Right atrium auricular region (tissue), 2 donors: ENCODE measurements at regions not wholly inside any gene's neighbourhood (a gene's known extent, or its start where the extent isn't known, plus 50 kb on each side); places are given as distances from the start of the nearest gene placed in this dataset.

Experiments
- DNase-seq: peaks from one replicate; pipeline ENCODE4 v3.0.0-alpha.2; 2019; ENCODE audit warnings: low spot score
- H3K27ac ChIP-seq, 2 donors: fragments of 200-600 bp; sonication (generic); 1 replicate in 1 of 2; 2 replicates in 1 of 2; pipeline ENCODE4 v1.5.1; 2016 to 2019
- H3K27me3 ChIP-seq, 2 donors: fragments of 200-600 bp; sonication (generic); one replicate each; pipeline versions ENCODE4 v1.5.1 to v1.6.0; 2017 to 2019
- H3K36me3 ChIP-seq: fragments of 200-600 bp; sonication (generic); one replicate; pipeline ENCODE4 v1.5.1; 2016
- H3K4me1 ChIP-seq, 2 donors: fragments of 200-600 bp; sonication (generic); one replicate each; pipeline versions ENCODE4 v1.5.1 to v1.6.0; 2017 to 2019
- H3K4me3 ChIP-seq, 2 donors: fragments of 200-600 bp; sonication (generic); 1 replicate in 1 of 2; 2 replicates in 1 of 2; pipeline ENCODE4 v1.5.1; 2017 to 2019; ENCODE audit warnings: mild to moderate bottlenecking in 1 of 2, moderate library complexity in 1 of 2
- H3K9me3 ChIP-seq, 2 donors: fragments of 200-600 bp; sonication (generic); one replicate each; pipeline ENCODE4 v1.5.1; 2019
- TF ChIP-seq, protein P1 (sequence below), 2 donors: fragments of 200-600 bp; sonication (generic); IDR thresholded peaks; one replicate each; pipeline ENCODE4 v1.5.1; 2019; ENCODE audit warnings: antibody characterized with exemption in 2 of 2

GRCh38 chr9:115997923-115998322, 155.7 kb upstream of the PAPPA start:
- TF ChIP-seq, protein P1, sequence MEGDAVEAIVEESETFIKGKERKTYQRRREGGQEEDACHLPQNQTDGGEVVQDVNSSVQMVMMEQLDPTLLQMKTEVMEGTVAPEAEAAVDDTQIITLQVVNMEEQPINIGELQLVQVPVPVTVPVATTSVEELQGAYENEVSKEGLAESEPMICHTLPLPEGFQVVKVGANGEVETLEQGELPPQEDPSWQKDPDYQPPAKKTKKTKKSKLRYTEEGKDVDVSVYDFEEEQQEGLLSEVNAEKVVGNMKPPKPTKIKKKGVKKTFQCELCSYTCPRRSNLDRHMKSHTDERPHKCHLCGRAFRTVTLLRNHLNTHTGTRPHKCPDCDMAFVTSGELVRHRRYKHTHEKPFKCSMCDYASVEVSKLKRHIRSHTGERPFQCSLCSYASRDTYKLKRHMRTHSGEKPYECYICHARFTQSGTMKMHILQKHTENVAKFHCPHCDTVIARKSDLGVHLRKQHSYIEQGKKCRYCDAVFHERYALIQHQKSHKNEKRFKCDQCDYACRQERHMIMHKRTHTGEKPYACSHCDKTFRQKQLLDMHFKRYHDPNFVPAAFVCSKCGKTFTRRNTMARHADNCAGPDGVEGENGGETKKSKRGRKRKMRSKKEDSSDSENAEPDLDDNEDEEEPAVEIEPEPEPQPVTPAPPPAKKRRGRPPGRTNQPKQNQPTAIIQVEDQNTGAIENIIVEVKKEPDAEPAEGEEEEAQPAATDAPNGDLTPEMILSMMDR (IDR thresholded peaks at IDR 0.05) = no peak
- Histone ChIP-seq H3K27me3 (no peaks in the 10 kb centered on the region), H3K4me1 (no peaks in the 10 kb centered on the region), H3K36me3 (no peaks in the 10 kb centered on the region), H3K27ac (no peak overlapping the region), H3K4me3 (no peak overlapping the region), H3K9me3 (no peaks in the 10 kb centered on the region)
- DNase-seq = no peak

DNA sequence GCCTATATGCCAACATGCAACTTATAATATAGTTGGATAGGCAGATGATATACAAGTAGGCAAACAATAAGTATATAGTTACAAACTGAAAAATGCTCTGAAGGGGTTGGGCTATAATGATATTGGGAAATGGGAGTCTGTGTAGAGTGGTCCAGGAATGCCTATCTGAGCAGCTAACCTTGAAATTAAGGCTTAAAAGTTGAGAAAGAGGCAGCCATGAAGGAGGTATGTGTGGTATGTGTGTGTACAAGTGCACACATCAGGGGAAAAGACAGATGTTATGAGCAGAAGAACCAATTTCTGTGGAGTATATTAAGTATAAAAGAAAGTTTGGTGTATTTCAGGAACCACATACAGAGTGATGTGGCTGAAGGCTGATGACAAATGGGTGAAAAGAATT, 154.9 kb upstream of the PAPPA start:
- DNase-seq = no peak
- H3K9me3 ChIP-seq = no peaks in the 10 kb centered on the region
- TF ChIP-seq, protein P1 (IDR thresholded peaks at IDR 0.05) = no peak
- H3K4me3 ChIP-seq = no peak overlapping the region
- H3K4me1 ChIP-seq = no peaks in the 10 kb centered on the region
- no peak overlapping the region for H3K27ac ChIP-seq
- H3K36me3 ChIP-seq = no peaks in the 10 kb centered on the region
- no peaks in the 10 kb centered on the region for H3K27me3 ChIP-seq

DNA sequence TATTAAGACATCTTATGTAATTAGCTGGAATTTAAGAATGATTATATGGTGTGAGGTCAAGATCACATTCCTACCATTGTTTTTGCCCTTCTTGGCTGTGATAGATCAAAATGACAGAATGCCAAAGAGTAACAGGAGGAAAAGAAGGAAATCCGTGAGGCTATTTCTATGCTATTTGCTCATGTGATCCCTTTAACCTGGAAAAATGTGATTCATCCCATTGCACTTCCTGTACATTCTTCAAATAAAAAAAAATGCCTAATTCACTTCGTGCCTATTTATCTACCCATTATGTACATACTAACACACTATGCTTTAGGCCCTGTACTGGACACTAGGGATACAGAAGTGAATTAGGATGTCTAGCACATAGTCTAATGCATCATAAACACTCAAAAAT, 154.1 kb upstream of the PAPPA start:
- Histone ChIP-seq H3K4me1 (no peaks in the 10 kb centered on the region), H3K27ac (no peak overlapping the region), H3K4me3 (no peak overlapping the region), H3K27me3 (no peaks in the 10 kb centered on the region), H3K36me3 (no peaks in the 10 kb centered on the region), H3K9me3 (no peaks in the 10 kb centered on the region)
- TF ChIP-seq, protein P1 (IDR thresholded peaks at IDR 0.05) = no peak
- no peak for DNase-seq

- Histone ChIP-seq H3K27me3 (no peaks in the 10 kb centered on the region), H3K4me3 (no peak overlapping the region), H3K27ac (no peak overlapping the region), H3K9me3 (no peaks in the 10 kb centered on the region), H3K4me1 (no peaks in the 10 kb centered on the region), H3K36me3 (no peaks in the 10 kb centered on the region)
- TF ChIP-seq, protein P1 (IDR thresholded peaks at IDR 0.05) = peak in 1 of 2 donors; percentile 62
- no peak for DNase-seq
Observed at GRCh38 chr9:116000748-116001329, 152.8 kb upstream of the PAPPA start.

- no peaks in the 10 kb centered on the region for H3K36me3 ChIP-seq
- no peaks in the 10 kb centered on the region for H3K9me3 ChIP-seq
- no peaks in the 10 kb centered on the region for H3K4me1 ChIP-seq
- H3K27ac ChIP-seq = no peak overlapping the region
- TF ChIP-seq, protein P1 (IDR thresholded peaks at IDR 0.05) = no peak
- DNase-seq = no peak
- no peak overlapping the region for H3K4me3 ChIP-seq
- no peaks in the 10 kb centered on the region for H3K27me3 ChIP-seq
Observed at GRCh38 chr9:116002181-116002580, 151.4 kb upstream of the PAPPA start.

DNA sequence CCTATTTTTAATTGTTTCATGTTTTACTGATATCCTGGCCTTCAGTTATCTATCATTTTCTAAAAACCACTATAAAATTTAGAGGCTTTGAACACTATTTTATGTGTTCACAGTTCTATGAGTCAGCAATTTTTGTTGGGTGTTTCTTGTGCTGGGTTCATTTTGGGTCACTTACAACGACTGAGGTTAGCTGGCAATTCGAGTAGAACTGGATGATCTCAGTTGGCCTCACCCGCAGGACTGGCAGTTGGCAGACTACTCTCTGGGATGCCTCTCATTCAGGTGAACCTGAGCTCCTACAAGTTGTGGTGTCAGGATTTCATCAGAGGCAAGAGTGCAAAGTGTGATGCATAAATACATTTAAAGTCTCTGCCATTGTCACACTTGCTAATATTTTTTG, 151.0 kb upstream of the PAPPA start:
- H3K36me3 ChIP-seq = no peaks in the 10 kb centered on the region
- H3K4me1 ChIP-seq = no peaks in the 10 kb centered on the region
- no peaks in the 10 kb centered on the region for H3K27me3 ChIP-seq
- DNase-seq = no peak
- no peak overlapping the region for H3K4me3 ChIP-seq
- TF ChIP-seq, protein P1 (IDR thresholded peaks at IDR 0.05) = no peak
- H3K9me3 ChIP-seq = no peaks in the 10 kb centered on the region
- H3K27ac ChIP-seq = no peak overlapping the region
